Loucy (cell line): ENCODE measurements at regions not wholly inside any gene's neighbourhood (a gene's known extent, or its start where the extent isn't known, plus 50 kb on each side); places are given as distances from the start of the nearest gene placed in this dataset.

Experiments used
- EZH2phosphoT487 ChIP-seq: fragments of 200-600 bp; IDR thresholded peaks from 2 replicates; pipeline ENCODE4 v1.6.1; 2018; ENCODE audit warnings: antibody characterized with exemption, mild to moderate bottlenecking, moderate library complexity, borderline replicate concordance
- TF ChIP-seq, protein P1 (sequence below): fragments of 200-600 bp; sonication (generic); conservative IDR thresholded peaks from 2 replicates; pipeline ENCODE4 v1.5.1; 2014; ENCODE audit warnings: mild to moderate bottlenecking, antibody characterized with exemption, low read length

DNA sequence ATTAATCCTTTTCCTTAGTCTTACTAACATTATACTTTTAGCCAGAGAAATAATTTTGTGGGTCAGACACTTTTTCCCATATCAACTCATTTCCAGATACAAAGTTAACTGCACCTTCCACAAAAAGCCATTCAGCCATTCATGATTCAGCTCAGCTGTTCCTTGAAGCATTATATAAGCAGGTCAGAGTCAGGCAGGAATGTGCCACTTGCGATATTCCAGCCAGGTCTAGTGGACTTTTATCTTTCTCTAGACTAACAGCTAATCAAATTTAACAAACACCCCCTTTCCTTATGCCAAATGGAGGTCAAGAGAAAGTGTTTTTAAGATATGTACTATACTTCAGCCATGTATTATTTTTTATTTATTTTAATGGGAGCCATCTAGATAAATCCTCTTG, 75.6 kb upstream of the EPB41L3 start:
- TF ChIP-seq, protein P1, sequence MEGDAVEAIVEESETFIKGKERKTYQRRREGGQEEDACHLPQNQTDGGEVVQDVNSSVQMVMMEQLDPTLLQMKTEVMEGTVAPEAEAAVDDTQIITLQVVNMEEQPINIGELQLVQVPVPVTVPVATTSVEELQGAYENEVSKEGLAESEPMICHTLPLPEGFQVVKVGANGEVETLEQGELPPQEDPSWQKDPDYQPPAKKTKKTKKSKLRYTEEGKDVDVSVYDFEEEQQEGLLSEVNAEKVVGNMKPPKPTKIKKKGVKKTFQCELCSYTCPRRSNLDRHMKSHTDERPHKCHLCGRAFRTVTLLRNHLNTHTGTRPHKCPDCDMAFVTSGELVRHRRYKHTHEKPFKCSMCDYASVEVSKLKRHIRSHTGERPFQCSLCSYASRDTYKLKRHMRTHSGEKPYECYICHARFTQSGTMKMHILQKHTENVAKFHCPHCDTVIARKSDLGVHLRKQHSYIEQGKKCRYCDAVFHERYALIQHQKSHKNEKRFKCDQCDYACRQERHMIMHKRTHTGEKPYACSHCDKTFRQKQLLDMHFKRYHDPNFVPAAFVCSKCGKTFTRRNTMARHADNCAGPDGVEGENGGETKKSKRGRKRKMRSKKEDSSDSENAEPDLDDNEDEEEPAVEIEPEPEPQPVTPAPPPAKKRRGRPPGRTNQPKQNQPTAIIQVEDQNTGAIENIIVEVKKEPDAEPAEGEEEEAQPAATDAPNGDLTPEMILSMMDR, result no peak
- no peak for TF ChIP-seq EZH2phosphoT487
